G401.6 (cell line): ENCODE measurements at regions not wholly inside any gene's neighbourhood (a gene's known extent, or its start where the extent isn't known, plus 50 kb on each side); places are given as distances from the start of the nearest gene placed in this dataset.
A peak's percentile ranks its signal among the peaks of the same experiment; 100 is the strongest.
"Not testable (repeated sequence)": the region's sequence is repeated elsewhere in the genome, so short reads cannot be mapped to it uniquely, and the experiment has no call there.

Experiments used
- FAIRE-seq: peaks from 2 replicates; lab custom pipeline; 2012; peaks lifted over from hg19 to GRCh38; lab: Jason Lieb, UNC

GRCh38 chr14:30312214-30312613, 246.7 kb upstream of the G2E3 start:
- FAIRE-seq, result no peak

GRCh38 chr14:30317729-30318128, 241.2 kb upstream of the G2E3 start:
- FAIRE-seq, result no peak

GRCh38 chr14:30322819-30323218, 236.1 kb upstream of the G2E3 start:
- no peak for FAIRE-seq

GRCh38 chr14:30330033-30330432, 228.9 kb upstream of the G2E3 start:
- no peak for FAIRE-seq

- FAIRE-seq, result peak; percentile 25
Observed at GRCh38 chr14:30330445-30330844, 228.5 kb upstream of the G2E3 start.

- no peak for FAIRE-seq
Observed at GRCh38 chr14:30331030-30331429, 227.9 kb upstream of the G2E3 start.

GRCh38 chr14:30332374-30332773, 226.6 kb upstream of the G2E3 start:
- FAIRE-seq, result no peak

GRCh38 chr14:30333934-30334333, 225.0 kb upstream of the G2E3 start:
- FAIRE-seq, result no peak

- no peak for FAIRE-seq
Observed at GRCh38 chr14:30337456-30337855, 221.5 kb upstream of the G2E3 start.

GRCh38 chr14:30339311-30339901, 219.6 kb upstream of the G2E3 start:
- no peak for FAIRE-seq

- FAIRE-seq, result no peak
Observed at GRCh38 chr14:30340495-30340894, 218.5 kb upstream of the G2E3 start.

- FAIRE-seq, result no peak
Observed at GRCh38 chr14:30345511-30345910, 213.4 kb upstream of the G2E3 start.

- no peak for FAIRE-seq
Observed at GRCh38 chr14:30348445-30348844, 210.5 kb upstream of the G2E3 start.

- no peak for FAIRE-seq
Observed at GRCh38 chr14:30349520-30349919, 209.4 kb upstream of the G2E3 start.

GRCh38 chr14:30354439-30354838, 204.5 kb upstream of the G2E3 start:
- no peak for FAIRE-seq

- FAIRE-seq, result no peak
Observed at GRCh38 chr14:30355431-30355913, 203.5 kb upstream of the G2E3 start.

GRCh38 chr14:30356438-30357202, 202.3 kb upstream of the G2E3 start:
- FAIRE-seq, result no peak

GRCh38 chr14:30357791-30358190, 201.2 kb upstream of the G2E3 start:
- no peak for FAIRE-seq

- no peak for FAIRE-seq
Observed at GRCh38 chr14:30362369-30363218, 196.4 kb upstream of the G2E3 start.

GRCh38 chr14:30363219-30363880, 195.6 kb upstream of the G2E3 start:
- not testable (repeated sequence) for FAIRE-seq

- no peak for FAIRE-seq
Observed at GRCh38 chr14:30369502-30370180, 189.3 kb upstream of the G2E3 start.

GRCh38 chr14:30373053-30373452, 185.9 kb upstream of the G2E3 start:
- no peak for FAIRE-seq
